CD4-positive, alpha-beta T cell treated with Interleukin-17A for 4 hours (primary cell): ENCODE measurements at regions not wholly inside any gene's neighbourhood (a gene's known extent, or its start where the extent isn't known, plus 50 kb on each side); places are given as distances from the start of the nearest gene placed in this dataset.
"Not testable (repeated sequence)": the region's sequence is repeated elsewhere in the genome, so short reads cannot be mapped to it uniquely, and the experiment has no call there.

Source experiments
- DNase-seq: peaks from one replicate; pipeline ENCODE4 v3.0.0-alpha.2; 2020; ENCODE audit warnings: mixed read lengths

DNA sequence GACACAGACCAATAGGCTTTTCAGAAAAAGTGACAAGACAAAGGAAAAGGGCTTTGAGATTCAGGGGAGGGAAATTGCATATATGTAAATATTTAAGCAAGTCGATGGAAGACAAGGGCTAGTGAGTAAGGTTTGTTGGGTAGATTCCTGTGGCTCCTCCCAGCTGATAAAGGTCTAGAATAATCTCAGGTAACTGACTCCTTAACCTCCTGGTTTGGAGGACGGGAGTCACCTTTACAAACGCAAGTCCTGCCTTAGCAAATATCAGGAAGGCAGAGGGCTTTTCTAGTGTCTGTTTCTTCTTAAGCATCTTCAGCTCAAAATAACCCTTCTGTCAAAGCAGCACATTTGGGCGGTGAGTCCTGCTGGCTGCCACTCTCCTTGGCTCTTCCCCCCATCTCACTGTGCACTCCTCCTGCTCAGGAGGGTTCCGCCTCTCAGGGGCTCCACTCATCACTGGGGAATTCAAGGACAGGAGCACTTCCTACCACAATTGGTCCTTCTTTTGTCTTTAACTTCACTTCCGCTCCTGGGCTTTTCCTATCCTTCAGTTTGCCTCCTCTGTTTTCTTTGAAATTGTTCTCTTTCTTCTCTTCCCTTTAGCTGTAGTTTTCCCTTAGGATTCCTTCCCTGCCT is 496.3 kb upstream of the KLF6 start:
- no peak for DNase-seq

DNA sequence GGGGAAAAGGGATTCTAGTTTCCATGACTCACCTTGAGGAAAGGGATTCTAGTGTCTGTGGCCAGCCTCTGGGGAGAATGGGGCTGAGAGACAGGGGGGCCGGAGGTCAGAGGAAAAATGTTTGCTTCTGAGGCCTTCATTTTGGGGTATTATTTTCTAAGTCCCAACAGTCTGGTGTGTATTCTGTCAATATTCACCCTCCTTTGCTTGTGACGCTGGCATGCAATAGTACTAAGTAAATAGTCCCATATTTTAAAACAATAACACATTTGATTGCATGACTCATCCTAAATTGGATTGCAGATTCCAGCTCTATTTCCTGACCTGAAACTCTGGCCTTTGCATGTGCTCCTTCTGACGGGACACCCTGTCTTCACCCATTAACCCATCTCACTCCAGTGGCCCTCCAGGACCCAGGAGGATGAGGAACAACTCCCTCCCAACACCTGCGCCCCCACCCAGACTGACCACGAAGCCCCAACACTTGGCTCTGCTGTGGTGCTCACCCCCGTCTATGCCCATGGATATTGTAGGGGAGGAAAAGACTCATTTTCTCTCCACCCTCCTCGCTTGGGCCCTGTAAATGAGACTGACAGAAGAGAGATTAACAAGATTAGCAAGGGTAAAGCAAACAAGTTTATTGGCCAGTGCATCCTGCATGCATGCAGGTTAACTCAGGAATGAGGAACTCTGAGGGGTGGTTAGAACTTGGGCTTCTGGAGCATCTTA is 495.6 kb upstream of the KLF6 start:
- DNase-seq, result no peak

DNA sequence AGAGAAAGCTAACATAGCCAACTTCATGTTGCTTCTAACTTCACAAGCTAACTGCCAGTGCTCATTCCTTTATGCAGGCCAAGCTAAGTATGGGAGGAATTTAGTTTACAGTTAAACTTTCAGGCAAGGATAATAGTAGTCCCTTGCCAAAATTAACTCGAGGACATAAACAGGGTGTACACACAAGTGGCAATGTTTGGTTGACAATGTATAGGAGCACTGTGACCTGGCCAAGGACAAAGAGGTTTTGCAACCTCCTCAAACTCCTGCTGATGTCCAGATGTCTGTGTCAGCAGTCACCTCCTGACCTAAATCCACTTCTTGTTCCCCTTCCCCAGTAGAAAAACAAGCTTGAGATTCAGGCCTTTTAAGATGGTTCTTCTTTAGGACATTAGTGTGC is 494.6 kb upstream of the KLF6 start:
- no peak for DNase-seq

DNA sequence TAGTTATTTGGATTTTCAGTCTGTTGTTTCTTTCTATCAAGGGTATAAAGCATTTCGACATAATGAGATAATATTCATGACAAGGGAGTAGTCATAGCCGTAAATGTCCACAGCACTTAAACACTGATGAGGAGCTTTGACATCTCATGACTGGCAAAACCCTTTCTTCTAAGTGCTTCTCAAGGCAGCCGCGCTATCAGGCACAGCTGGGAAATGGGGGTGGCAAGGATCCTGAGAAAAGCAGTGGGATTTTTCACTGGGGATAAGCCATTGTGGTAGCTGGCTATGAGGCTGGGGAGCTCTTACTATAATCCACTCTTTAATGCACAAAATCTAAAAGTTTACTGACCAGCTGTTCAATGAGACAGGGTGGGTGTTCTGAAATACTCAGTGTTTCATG is 493.2 kb upstream of the KLF6 start:
- DNase-seq, result no peak

DNA sequence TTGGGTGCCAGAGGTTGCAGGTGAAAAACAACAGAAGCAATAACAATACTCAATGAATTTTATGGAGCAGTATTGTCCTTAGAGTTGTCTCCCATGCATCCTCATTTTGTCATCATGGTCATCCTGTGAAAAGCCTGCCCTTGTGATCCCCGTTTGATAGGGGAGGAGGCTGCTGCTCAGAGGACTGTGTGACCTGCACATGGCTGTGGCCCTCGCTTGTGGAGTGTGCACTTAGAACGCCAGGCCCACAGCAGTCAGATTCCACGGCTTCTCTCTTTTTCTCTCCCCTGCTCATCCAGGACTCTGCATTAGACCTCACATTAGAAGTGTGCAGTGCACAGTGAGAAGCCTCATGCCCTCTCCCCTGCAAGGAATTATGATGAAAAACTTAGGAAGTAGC is 491.1 kb upstream of the KLF6 start:
- no peak for DNase-seq

DNA sequence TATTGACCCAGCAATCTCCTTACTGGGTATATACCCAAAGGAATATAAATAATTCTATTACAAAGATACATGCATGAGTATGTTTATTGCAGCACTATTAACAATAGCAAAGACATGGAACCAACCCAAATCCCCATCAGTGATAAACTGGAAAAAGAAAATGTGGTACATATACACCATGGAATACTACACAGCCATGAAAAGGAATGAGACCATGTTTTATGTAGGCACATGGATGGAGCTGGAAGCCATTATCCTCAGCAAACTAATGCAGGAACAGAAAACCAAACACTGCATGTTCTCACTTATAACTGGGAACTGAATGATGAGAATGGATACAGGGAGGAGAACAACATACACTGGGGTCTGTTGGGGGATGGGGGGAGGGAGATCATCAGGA is 489.7 kb upstream of the KLF6 start:
- DNase-seq, result not testable (repeated sequence)

DNA sequence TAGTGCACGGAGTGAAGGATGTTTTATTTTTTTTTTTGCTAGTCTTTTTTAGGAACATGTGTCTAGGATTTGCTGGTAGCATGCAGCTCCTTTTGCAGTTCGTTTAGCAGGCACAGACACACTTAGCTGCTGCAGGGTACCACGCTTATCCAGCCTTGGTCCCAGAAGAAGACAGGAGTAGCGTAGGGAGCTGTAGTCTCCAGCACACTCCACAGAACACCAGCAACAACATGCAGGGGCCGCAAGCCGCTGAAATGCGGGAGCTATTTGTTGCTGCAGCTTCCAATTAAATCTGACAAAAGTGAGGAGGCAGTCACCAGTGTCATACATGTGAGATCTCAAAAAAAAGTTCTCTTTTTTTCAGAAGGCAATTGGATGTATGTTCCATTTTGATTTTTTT is 486.2 kb upstream of the KLF6 start:
- DNase-seq, result no peak

DNA sequence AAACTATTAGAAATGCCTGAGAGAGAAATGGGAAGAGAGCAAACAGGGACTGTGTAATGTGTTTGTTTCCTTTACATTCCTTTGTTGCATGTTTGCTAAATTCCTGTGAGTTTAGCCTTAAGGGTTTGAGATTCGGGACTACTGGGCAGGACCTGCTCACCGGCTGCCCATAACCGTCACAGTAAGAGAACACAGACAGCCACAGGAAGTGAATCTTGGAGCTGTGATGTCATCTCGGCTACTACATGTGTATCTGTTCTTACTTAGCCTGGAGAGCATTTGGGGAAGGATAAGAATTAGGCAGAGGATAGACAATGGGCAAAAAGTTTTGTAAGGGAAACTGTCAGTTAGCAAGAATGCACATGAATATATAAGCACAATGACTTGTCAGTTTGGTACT is 485.1 kb upstream of the KLF6 start:
- DNase-seq, result no peak

DNA sequence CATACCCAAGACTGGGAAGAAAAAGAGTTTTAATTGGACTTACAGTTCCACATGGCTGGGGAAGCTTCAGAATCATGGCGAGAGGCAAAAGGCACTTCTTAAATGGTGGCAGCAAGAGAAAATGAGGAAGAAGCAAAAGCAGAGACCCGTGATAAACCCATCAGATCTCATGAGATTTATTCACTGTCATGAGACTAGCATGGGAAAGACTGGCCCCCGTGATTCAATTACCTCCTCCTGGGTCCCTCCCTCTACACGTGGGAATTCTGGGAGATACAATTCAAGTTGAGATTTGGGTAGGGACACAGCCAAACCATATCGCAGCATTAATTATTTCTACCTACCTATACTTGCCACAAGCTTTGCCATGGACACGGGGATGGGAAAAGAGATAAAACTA is 483.5 kb upstream of the KLF6 start:
- DNase-seq, result not testable (repeated sequence)

DNA sequence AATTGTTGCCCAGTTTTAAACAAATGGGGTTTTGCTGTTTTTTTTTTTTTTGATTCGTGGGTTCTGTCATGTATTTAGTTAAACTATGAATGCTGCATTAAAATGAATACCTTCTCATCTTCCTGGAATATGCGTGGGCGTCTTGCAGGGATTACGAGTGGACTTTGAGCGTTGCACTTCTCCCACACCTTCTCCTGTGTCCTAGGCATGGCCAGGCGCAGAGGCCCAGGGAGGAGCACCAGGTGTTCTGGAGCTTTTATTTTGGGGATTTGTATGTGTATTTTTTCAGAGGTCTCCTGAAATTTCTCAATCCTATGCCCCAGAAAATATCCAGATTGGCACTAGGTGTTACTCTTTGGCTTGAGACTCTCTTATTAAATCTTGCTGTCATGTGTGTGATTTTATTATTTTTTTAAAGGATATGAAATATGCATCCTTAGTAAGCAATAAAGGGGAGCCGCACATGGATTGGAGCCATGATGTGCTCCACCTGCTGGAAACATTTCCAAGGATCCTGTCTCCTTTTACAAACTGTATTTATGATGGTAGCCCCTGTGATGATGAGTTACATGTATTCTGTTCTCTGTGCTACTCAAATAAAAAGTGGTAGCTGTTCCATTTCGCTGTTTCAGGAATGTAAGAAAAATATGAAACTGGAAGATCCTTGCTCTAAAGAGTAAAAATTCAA is 482.2 kb upstream of the KLF6 start:
- no peak for DNase-seq

DNA sequence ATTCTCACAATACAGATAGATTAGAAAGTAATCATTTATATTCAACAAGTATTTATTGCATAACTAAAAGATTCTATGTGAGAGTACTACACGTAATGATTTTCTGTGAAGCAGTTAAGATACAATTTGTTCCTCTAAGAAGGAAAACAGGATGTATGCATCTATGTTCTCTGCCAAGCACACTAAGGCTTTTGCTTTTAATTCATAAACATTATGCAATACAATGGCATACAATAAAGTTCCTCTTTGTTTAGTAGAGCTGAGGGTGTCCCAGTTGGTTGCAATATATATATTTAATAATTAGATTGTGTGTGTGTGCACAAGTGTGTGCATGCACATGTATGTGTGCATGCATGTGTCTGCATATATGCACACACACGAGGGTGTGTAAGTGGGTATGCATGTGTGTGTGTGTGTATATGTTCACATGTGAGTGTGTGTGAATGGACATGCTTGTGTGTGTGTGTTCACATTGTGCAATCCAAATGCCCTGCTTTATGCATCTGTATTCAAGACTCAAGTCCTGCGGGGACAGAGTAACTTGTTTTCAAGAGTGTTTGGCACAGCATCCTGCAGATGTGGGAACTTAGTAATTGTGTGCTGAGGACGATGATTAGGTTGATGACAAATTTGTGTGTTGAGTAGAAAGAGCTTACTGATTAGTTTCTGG is 481.5 kb upstream of the KLF6 start:
- DNase-seq, result no peak

DNA sequence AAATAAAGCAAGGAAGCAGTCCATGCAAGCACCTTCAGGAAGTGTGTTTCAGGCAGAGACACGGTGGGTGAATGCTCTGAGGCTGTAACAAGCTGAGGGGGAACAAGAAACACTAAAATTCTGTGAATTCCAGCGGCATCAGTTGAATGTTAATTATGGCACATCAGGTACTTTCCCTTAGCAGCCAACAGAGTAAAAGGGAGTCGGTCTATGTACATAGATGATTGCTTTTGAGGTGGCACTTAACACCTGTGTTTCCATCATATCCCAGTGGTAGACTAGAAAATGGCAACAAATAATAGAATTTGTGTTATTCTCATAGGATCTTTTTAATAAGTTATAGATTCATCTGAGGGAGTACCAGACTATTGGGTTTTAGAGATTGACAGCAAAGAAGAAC is 481.0 kb upstream of the KLF6 start:
- DNase-seq, result no peak

DNA sequence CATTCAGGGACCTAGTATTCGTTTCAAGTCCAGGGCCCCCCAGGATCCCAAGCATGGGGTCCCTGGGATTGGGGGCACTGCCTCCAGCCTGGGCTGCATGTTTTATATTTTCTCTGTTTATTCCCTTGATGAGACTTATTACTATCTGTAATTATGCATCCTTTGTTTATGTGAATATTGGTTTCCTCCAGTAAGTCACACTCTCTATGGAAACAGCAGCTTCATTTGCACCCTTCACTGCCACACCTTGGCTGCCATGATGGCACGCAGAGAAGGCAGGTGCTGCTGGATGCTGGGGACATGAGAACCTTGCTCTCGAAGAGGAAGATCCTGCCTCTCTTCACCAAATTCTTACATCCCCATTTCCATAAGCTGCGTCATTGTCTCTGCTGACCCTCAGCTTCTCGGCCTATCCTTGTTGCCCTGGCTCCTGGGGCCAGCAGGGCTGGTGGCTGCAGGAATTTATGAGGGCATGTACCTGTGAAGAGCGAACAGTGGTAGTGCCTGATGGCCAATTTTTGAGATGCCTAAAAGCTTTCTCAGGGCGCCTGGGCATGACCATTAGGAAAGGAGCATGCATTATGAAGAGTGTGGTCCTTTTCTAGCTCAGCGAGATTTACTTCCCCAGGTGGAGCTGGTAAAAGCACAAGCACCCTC is 479.3 kb upstream of the KLF6 start:
- no peak for DNase-seq

DNA sequence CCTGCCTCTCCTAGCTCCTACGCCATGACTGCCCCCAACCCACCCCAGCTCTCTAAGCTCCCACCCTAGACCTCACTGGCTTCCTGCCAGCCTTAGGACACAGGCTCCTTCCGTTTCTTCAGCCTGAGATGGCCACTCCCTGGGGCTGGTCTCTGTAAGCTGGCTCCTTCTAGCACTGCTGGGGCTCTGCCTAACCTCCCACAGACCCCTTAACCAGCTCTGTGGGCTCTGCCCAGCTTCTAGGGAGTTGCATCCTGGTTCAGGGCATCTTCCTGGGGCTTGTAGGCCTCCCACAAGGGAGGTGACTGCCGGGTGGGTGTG is 478.6 kb upstream of the KLF6 start:
- no peak for DNase-seq

DNA sequence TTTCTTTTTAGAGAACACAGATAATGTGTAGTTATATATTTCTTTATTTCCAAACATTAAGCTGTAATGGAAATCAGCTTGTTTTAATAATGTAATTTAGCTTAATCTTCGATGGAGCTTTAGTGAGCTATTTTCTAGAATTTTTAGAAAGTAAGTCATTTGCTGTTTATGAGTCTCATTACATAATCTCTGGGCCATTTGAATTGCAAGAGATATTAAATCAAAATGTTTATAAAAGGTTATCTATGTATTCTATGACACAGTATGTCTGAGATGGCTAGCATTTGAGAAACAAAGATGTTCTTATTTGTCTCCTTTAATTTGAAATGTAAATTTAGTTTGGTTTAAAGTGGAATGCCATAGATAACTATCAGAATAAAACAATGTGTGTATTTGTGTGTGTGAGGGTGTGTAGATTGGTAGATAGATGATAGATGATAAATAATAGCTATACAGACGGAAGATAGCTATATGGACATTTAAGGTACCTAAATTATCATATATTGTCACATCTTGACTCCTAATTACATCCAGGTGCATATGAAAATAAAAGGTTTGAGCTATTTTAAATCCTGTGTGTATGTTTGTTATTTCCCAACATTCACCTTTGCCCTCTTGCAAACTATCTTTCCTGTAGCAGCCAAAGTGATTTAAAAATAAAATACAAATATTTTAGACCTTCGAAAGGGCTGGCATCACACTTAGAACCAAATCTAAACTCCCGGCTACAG is 478.0 kb upstream of the KLF6 start:
- DNase-seq, result no peak

DNA sequence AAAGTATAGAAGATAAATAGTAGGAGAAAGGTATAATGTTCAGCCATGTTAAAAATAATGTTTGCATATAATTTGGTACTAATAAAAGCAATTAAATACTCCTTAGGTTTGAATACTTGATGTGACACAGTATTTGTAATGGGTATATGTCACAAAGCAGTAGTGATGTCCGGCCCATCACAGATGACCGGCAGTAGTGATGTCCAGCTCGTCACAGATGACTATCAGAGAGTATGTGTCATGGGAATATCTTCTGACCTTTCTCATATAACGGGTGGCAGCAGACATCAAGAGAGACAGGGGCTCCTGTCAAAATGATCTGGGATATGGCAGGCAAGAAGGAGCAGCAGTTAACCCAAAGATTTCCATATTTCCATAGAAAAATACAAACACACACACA is 477.4 kb upstream of the KLF6 start:
- DNase-seq, result no peak

DNA sequence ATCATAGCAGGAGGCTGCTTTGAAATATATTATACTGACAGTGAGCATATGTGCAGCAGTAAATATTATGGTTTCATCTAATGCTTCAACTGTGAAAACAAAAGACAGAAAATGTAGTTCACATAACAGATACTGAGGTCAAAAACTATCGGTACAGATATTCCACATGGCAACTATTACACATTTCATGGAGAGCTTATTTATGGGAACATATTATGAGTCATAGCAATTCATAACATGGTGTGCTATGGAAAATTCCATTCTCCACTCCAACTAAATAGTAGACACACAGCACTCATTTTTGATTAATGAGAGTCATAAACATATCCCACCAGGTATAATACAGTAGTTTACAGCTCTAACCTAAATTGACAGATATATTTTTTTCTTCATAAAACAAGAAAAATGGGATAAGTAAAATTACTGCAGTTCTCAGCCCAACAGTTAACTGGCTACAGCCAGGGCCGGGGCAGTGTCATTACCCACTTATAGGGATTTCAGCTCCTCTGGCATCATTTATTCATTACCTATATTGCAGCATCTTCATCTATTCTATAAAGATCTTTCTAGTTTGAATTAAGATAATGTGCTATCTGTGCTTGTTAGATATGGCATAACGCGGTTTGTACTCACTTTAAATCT is 475.6 kb upstream of the KLF6 start:
- DNase-seq, result no peak

DNA sequence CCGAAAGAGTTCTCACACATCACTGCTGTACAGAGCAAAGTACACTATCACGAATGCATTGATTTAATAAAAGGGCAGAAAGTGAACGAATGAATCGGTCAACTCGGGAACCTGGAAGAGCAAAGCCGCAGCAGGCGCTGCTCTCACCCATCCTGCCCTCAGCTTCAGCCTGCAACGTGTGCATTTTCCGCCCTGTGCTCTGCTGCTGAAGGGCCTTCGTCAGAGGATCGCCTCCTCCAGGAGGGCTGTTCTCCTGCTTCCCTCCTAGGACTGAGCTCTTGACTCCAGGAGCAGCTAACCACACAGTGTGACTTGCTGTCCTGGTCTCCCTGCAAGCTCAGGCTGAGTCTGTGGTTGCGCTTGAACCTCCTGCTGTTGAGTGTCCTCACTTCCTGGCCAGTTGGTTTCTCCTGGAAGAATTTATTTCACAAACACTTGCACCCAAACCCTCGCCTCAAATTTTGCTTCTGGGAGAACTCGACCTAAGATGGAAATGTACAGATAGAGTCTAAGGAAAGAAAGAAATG is 473.0 kb upstream of the KLF6 start:
- no peak for DNase-seq

DNA sequence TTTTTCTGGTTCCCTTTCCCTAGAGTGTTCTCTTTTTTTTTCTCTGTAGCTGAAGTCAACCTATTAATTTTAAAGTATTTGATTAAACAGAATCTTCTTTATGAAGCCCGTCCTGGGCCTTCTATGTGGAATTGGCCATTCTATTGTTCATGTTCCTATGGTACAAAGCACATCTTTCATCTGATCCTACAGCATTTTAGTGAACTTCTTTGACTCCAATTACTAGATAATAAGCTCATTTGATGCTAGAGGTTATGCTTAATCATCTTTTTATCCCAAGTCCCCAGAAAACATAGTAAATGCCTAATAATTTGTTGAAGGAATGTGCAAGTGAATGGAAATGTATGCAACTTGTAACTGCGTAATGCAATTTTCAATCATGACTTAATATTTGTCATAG is 472.0 kb upstream of the KLF6 start:
- DNase-seq, result no peak

DNA sequence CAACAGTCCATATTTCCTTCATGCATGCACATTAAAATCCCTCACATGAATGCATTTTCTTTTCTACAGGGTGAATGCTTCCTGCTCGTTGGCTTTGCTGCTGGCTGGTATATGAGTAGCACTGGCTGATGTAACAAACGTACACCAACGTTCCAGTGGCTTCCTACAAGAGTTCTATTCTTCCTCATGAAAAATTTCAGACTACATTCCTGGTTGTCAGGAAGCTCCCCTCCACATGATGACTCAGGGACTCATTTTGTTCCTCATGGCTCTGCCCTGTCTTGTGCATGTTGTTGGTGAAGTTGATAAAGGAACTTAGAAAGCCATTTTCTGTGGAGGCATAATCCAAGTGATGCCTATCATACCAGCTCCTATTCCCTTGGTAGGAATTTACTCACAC is 470.7 kb upstream of the KLF6 start:
- no peak for DNase-seq

DNA sequence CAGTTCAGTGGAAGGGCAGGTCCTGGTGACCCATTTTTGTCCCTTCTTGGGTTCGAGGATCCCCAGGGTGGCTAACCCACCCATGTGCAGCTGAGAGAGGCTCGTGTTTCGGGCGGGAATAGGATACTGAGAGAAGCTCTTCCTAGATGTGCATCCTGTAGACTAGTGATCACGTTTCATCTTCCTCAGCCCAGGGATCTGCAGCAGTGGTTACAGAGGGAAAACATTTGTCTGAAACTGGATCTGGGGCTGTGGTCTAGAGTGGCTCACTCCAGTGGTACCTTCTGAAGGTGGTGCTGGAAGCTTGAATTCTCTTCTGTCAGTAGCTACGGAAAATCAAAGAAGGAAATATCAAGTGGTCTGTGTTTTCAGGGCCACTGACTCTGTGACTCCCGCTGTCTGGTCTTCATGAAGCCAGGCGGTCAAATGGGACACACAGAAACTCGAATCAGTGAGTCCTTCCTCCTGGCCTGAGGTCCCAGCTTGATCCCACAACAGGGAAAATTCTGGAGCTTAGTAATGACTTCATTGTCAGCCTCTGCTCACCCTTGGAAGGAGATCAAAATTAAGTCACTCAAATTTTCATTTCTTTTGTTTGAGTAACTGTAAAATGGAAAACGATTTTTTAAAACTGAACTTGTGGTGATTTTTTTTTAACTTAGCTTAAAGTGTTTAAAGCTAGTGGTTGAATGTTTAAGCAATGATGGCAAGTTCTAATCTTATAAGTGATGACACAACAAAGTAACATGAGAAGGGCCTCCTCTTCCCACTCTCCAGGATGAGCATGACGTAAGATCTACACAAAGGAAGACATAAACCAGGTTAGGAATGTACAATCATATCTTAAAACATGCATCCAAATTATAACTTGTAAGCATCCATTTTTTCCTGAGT is 469.3 kb upstream of the KLF6 start:
- DNase-seq, result no peak
